Endodermal cell (in vitro differentiated cells): ENCODE measurements at regions not wholly inside any gene's neighbourhood (a gene's known extent, or its start where the extent isn't known, plus 50 kb on each side); places are given as distances from the start of the nearest gene placed in this dataset.

Experiments
- DNase-seq: peaks from one replicate; pipeline ENCODE4 v3.0.0-alpha.2; 2017
- H3K27ac ChIP-seq: 2 replicates; pipeline ENCODE4 v1.5.1; 2013; ENCODE audit warnings: mild to moderate bottlenecking, low read depth, low read length, moderate library complexity
- H3K27me3 ChIP-seq: 2 replicates; pipeline ENCODE4 v1.6.1; 2013; ENCODE audit warnings: mild to moderate bottlenecking, low read length, moderate library complexity; ENCODE audit not compliant: insufficient read depth, control insufficient read depth, poor library complexity, severe bottlenecking
- H3K36me3 ChIP-seq: 2 replicates; pipeline ENCODE4 v1.7.0; 2013; ENCODE audit warnings: mild to moderate bottlenecking, low read length, moderate library complexity; ENCODE audit not compliant: control insufficient read depth, insufficient read depth
- H3K4me1 ChIP-seq: one replicate; pipeline ENCODE4 v1.7.0; 2013; ENCODE audit warnings: low read length; ENCODE audit not compliant: control insufficient read depth, insufficient read depth
- H3K4me3 ChIP-seq: 2 replicates; pipeline ENCODE4 v1.5.1; 2013; ENCODE audit warnings: mild to moderate bottlenecking, low read length, moderate library complexity
- H3K9ac ChIP-seq: 2 replicates; pipeline ENCODE4 v1.6.1; 2013; ENCODE audit warnings: mild to moderate bottlenecking, low read length, moderate library complexity; ENCODE audit not compliant: poor library complexity, severe bottlenecking; ENCODE audit errors: extremely low read depth
- H3K9me3 ChIP-seq: 2 replicates; pipeline ENCODE4 v1.6.1; 2013; ENCODE audit warnings: mild to moderate bottlenecking, low read length, moderate library complexity; ENCODE audit not compliant: control insufficient read depth
- H3K27ac Mint-ChIP-seq: 2 replicates; pipeline ENCODE4 v1.8.0; 2020; ENCODE audit warnings: mixed read lengths
- H3K27me3 Mint-ChIP-seq: 2 replicates; pipeline ENCODE4 v1.8.0; 2021; ENCODE audit warnings: mild to moderate bottlenecking, mixed read lengths; ENCODE audit not compliant: insufficient read depth
- H3K36me3 Mint-ChIP-seq: 2 replicates; pipeline ENCODE4 v1.8.0; 2020; ENCODE audit warnings: low read depth, mixed read lengths
- H3K4me1 Mint-ChIP-seq: 2 replicates; pipeline ENCODE4 v1.8.0; 2020; ENCODE audit warnings: mixed read lengths
- H3K4me3 Mint-ChIP-seq: 2 replicates; pipeline ENCODE4 v1.8.0; 2020; ENCODE audit warnings: mild to moderate bottlenecking, moderate library complexity, mixed read lengths
- H3K9me3 Mint-ChIP-seq: 2 replicates; pipeline ENCODE4 v1.8.0; 2020; ENCODE audit warnings: mild to moderate bottlenecking, mixed read lengths
- CTCF ChIP-seq: fragments of 200-600 bp; sonication (generic); conservative IDR thresholded peaks from 2 replicates; pipeline ENCODE4 v1.5.0; 2021; ENCODE audit warnings: antibody characterized with exemption, mild to moderate bottlenecking
- WGBS, 2 experiments: methylation state at CpG; one replicate each; pipeline versions ENCODE4 v1.1.5 to v1.1.7; 2013; ENCODE audit warnings: missing lambda C conversion rate in 2 of 2, mixed read lengths in 1 of 2; ENCODE audit not compliant: insufficient coverage in 1 of 2, insufficient read length in 1 of 2; 5-methylcytosine and 5-hydroxymethylcytosine counted together

GRCh38 chr2:57965219-57965618, 81.4 kb upstream of the VRK2 start:
- no peaks in the 10 kb centered on the region for H3K9me3 ChIP-seq
- no peak for DNase-seq
- H3K36me3 Mint-ChIP-seq = no peaks in the 10 kb centered on the region
- no peaks in the 10 kb centered on the region for H3K27me3 Mint-ChIP-seq
- no peak overlapping the region for H3K27ac ChIP-seq
- no peak overlapping the region for H3K4me3 Mint-ChIP-seq
- H3K27ac Mint-ChIP-seq = no peak overlapping the region
- no peak overlapping the region for H3K9ac ChIP-seq
- H3K27me3 ChIP-seq = no peaks in the 10 kb centered on the region
- no peak overlapping the region for H3K4me3 ChIP-seq
- H3K9me3 Mint-ChIP-seq = no peaks in the 10 kb centered on the region
- no peaks in the 10 kb centered on the region for H3K4me1 ChIP-seq
- H3K36me3 ChIP-seq = no peaks in the 10 kb centered on the region
- H3K4me1 Mint-ChIP-seq = peaks cover 5% of the 10 kb centered on the region
- WGBS, 2 experiments = 89% methylated on average over 1 of the region's 1 CpG; no CpG with 5 or more reads in 1 of the 2 experiments
- TF ChIP-seq CTCF = no peak

GRCh38 chr2:57965961-57966360, 80.6 kb upstream of the VRK2 start:
- no peak overlapping the region for H3K4me3 ChIP-seq
- DNase-seq = no peak
- H3K27ac Mint-ChIP-seq = no peak overlapping the region
- H3K4me3 Mint-ChIP-seq = no peak overlapping the region
- no peak overlapping the region for H3K9ac ChIP-seq
- no peaks in the 10 kb centered on the region for H3K4me1 ChIP-seq
- H3K27me3 Mint-ChIP-seq = no peaks in the 10 kb centered on the region
- no peaks in the 10 kb centered on the region for H3K9me3 ChIP-seq
- H3K27ac ChIP-seq = no peak overlapping the region
- WGBS, 2 experiments = 97% methylated on average over 1 of the region's 1 CpG; no CpG with 5 or more reads in 1 of the 2 experiments
- no peaks in the 10 kb centered on the region for H3K36me3 Mint-ChIP-seq
- no peaks in the 10 kb centered on the region for H3K9me3 Mint-ChIP-seq
- H3K36me3 ChIP-seq = no peaks in the 10 kb centered on the region
- H3K27me3 ChIP-seq = no peaks in the 10 kb centered on the region
- H3K4me1 Mint-ChIP-seq = peaks cover 5% of the 10 kb centered on the region
- TF ChIP-seq CTCF = no peak

- Mint-ChIP-seq H3K27me3 (no peaks in the 10 kb centered on the region), H3K36me3 (no peaks in the 10 kb centered on the region)
- TF ChIP-seq CTCF = no peak
Measured at GRCh38 chr2:57973621-57974186, 72.9 kb upstream of the VRK2 start.

More at GRCh38 chr2:57973621-57974186, 72.9 kb upstream of the VRK2 start:
- Histone ChIP-seq H3K27ac (no peak overlapping the region), H3K4me1 (no peaks in the 10 kb centered on the region), H3K36me3 (no peaks in the 10 kb centered on the region), H3K9me3 (no peaks in the 10 kb centered on the region), H3K9ac (no peak overlapping the region), H3K4me3 (no peak overlapping the region), H3K27me3 (no peaks in the 10 kb centered on the region)
- WGBS, 2 experiments = 96% methylated on average over 2 of the region's 2 CpGs; no CpG with 5 or more reads in 1 of the 2 experiments
- no peak overlapping the region for H3K4me3 Mint-ChIP-seq
- H3K9me3 Mint-ChIP-seq = peaks cover 2% of the 10 kb centered on the region
- no peak overlapping the region for H3K27ac Mint-ChIP-seq
- no peaks in the 10 kb centered on the region for H3K4me1 Mint-ChIP-seq
- no peak for DNase-seq
